GM23338 (cell line): ENCODE measurements at regions not wholly inside any gene's neighbourhood (a gene's known extent, or its start where the extent isn't known, plus 50 kb on each side); places are given as distances from the start of the nearest gene placed in this dataset.

Experiments
- ATAC-seq: fragments of 200-7000 bp; cut with Tn5 transposase; 3 replicates; pipeline ENCODE4 v1.9.1; 2020
- DNase-seq: peaks from one replicate; pipeline ENCODE4 v3.0.0-alpha.2; 2015; ENCODE audit warnings: low spot score
- H2AFZ ChIP-seq: fragments of 200-600 bp; sonication (generic); 2 replicates; pipeline ENCODE4 v1.8.0; 2016; ENCODE audit warnings: antibody characterized with exemption, mild to moderate bottlenecking, moderate library complexity
- H3F3A ChIP-seq: fragments of 200-600 bp; sonication (generic); replicated peaks from 2 replicates; pipeline ENCODE4 v1.8.0; 2017; ENCODE audit warnings: antibody characterized with exemption, mixed run types, low read depth
- H3K27ac ChIP-seq: fragments of 200-600 bp; sonication (generic); 2 replicates; pipeline ENCODE4 v1.6.1; 2016; ENCODE audit warnings: low read depth
- H3K27me3 ChIP-seq: fragments of 200-600 bp; sonication (generic); 2 replicates; pipeline ENCODE4 v1.8.0; 2016; ENCODE audit warnings: mild to moderate bottlenecking, mixed run types, moderate library complexity; ENCODE audit not compliant: insufficient read depth
- H3K36me3 ChIP-seq: fragments of 200-600 bp; sonication (generic); 2 replicates; pipeline ENCODE4 v1.8.0; 2016; ENCODE audit warnings: mild to moderate bottlenecking; ENCODE audit not compliant: insufficient read depth
- H3K4me1 ChIP-seq: fragments of 200-600 bp; sonication (generic); 2 replicates; pipeline ENCODE4 v1.8.0; 2016; ENCODE audit warnings: mild to moderate bottlenecking, moderate library complexity; ENCODE audit not compliant: insufficient read depth
- H3K4me2 ChIP-seq: fragments of 200-600 bp; sonication (generic); 2 replicates; pipeline ENCODE4 v1.7.1; 2017; ENCODE audit warnings: mixed run types
- H3K4me3 ChIP-seq: fragments of 200-600 bp; sonication (generic); 2 replicates; pipeline ENCODE4 v1.6.1; 2016; ENCODE audit warnings: mixed run types
- H3K79me2 ChIP-seq: fragments of 200-600 bp; sonication (generic); replicated peaks from 2 replicates; pipeline ENCODE4 v1.8.0; 2017; ENCODE audit warnings: mild to moderate bottlenecking; ENCODE audit not compliant: insufficient read depth
- H3K9me2 ChIP-seq: fragments of 200-600 bp; sonication (generic); 2 replicates; pipeline ENCODE4 v1.8.0; 2017; ENCODE audit not compliant: insufficient read depth
- H4K20me1 ChIP-seq: fragments of 200-600 bp; sonication (generic); replicated peaks from 2 replicates; pipeline ENCODE4 v1.8.0; 2017; ENCODE audit warnings: mild to moderate bottlenecking; ENCODE audit not compliant: insufficient read depth
- H3K27ac Mint-ChIP-seq: 2 replicates; pipeline ENCODE4 v1.8.0; 2020; ENCODE audit warnings: inconsistent platforms, mild to moderate bottlenecking, moderate library complexity, mixed read lengths
- H3K27me3 Mint-ChIP-seq: 3 replicates; pipeline ENCODE4 v1.8.0; 2022; ENCODE audit warnings: low read depth, mild to moderate bottlenecking, moderate library complexity, mixed read lengths, inconsistent platforms; ENCODE audit not compliant: insufficient read depth, poor library complexity
- H3K36me3 Mint-ChIP-seq: 3 replicates; pipeline ENCODE4 v1.8.0; 2021; ENCODE audit warnings: low read depth, mild to moderate bottlenecking, inconsistent platforms, moderate library complexity, mixed read lengths
- H3K4me1 Mint-ChIP-seq: 3 replicates; pipeline ENCODE4 v1.8.0; 2020; ENCODE audit warnings: mild to moderate bottlenecking, inconsistent platforms, mixed read lengths
- H3K4me3 Mint-ChIP-seq: 3 replicates; pipeline ENCODE4 v1.8.0; 2021; ENCODE audit warnings: moderate library complexity, mild to moderate bottlenecking, inconsistent platforms, mixed read lengths
- H3K9me3 Mint-ChIP-seq: 3 replicates; pipeline ENCODE4 v1.8.0; 2020; ENCODE audit warnings: moderate library complexity, mild to moderate bottlenecking, inconsistent platforms, mixed read lengths
- CREB1 ChIP-seq: fragments of 250-450 bp; sonication (Bioruptor Pico); IDR thresholded peaks from 2 replicates; pipeline ENCODE4 v1.5.0; 2020; ENCODE audit warnings: low read depth, mild to moderate bottlenecking, moderate library complexity
- EZH2 ChIP-seq: fragments of 200-600 bp; sonication (generic); IDR thresholded peaks from one replicate; pipeline ENCODE4 v1.8.0; 2017; ENCODE audit warnings: antibody characterized with exemption, mild to moderate bottlenecking, low read depth; ENCODE audit not compliant: unreplicated experiment
- EZH2phosphoT487 ChIP-seq: fragments of 200-600 bp; sonication (generic); IDR thresholded peaks from one replicate; pipeline ENCODE4 v1.8.1; 2018; ENCODE audit warnings: antibody characterized with exemption; ENCODE audit not compliant: unreplicated experiment
- JUNB ChIP-seq: IDR thresholded peaks from one replicate; pipeline ENCODE4 v1.6.1; 2016; ENCODE audit warnings: antibody characterized with exemption; ENCODE audit not compliant: unreplicated experiment
- NANOG ChIP-seq: IDR thresholded peaks from 2 replicates; pipeline ENCODE4 v1.6.1; 2016; ENCODE audit warnings: antibody characterized with exemption, borderline replicate concordance
- POLR2AphosphoS5 ChIP-seq: IDR thresholded peaks from 2 replicates; pipeline ENCODE4 v1.6.1; 2016; ENCODE audit warnings: antibody characterized with exemption, low read depth
- STAT1 ChIP-seq: IDR thresholded peaks from one replicate; pipeline ENCODE4 v1.6.1; 2016; ENCODE audit warnings: antibody characterized with exemption; ENCODE audit not compliant: unreplicated experiment
- ZNF114 ChIP-seq: fragments of 250-450 bp; sonication (Bioruptor Pico); IDR thresholded peaks from 2 replicates; pipeline ENCODE4 v1.5.0; 2020; ENCODE audit warnings: mild to moderate bottlenecking, moderate library complexity
- ZNF331 ChIP-seq: fragments of 250-450 bp; sonication (Bioruptor Pico); IDR thresholded peaks from 2 replicates; pipeline ENCODE4 v1.5.0; 2020; ENCODE audit warnings: low read depth, mild to moderate bottlenecking, moderate library complexity
- TF ChIP-seq, protein P1 (sequence below): IDR thresholded peaks from 2 replicates; pipeline ENCODE4 v1.6.1; 2016; ENCODE audit warnings: antibody characterized with exemption
- TF ChIP-seq, protein P2 (sequence below), 2 experiments: fragments of 200-600 bp in 1 of 2; sonication (generic) in 1 of 2; conservative IDR thresholded peaks; 2 replicates each; pipeline versions ENCODE4 v1.5.1 to v1.6.1; 2016 to 2017; ENCODE audit warnings: antibody characterized with exemption in 2 of 2, low read depth in 2 of 2, mild to moderate bottlenecking in 2 of 2, moderate library complexity in 1 of 2
- TF ChIP-seq, protein P3 (sequence below): fragments of 250-450 bp; sonication (Bioruptor Pico); IDR thresholded peaks from 2 replicates; pipeline ENCODE4 v1.5.0; 2020; ENCODE audit warnings: mild to moderate bottlenecking, moderate library complexity
- TF ChIP-seq, protein P4 (sequence below): IDR thresholded peaks from one replicate; pipeline ENCODE4 v1.6.1; 2018; ENCODE audit warnings: antibody characterized with exemption; ENCODE audit not compliant: unreplicated experiment

DNA sequence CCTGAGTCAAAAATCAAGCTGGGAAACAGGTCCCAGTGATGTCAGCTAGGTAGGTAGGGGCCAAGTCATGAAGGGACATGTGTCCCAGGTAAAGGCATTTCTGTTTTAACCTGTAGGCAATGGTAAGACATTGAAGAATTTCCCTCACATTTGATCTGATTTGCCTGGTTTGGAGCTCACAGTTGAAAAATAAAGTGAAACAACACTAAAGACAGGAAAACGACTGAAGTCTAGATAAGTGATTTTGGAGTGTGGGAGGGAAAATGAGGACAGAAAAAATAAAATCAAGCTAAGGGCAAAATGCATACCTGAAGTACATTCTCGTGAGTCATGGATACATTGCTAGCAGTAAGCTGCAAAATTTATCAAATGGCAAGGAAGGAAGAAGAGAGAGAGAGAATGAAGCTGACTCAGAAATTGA, 169.9 kb downstream of the SKIDA1 start:
- H3F3A ChIP-seq, result 0 out of 2 replicates have a peak, but pooled peaks cover under 1% of the 10 kb centered on the region
- H3K27ac Mint-ChIP-seq, result no peak overlapping the region
- no peak overlapping the region for H3K27ac ChIP-seq
- peak overlapping the region; percentile 52; the same call in 1 of the 2 replicates for H2AFZ ChIP-seq
- H3K27me3 Mint-ChIP-seq, result no peaks in the 10 kb centered on the region
- H3K36me3 Mint-ChIP-seq, result peaks cover 8% of the 10 kb centered on the region; the same call in 2 of the 3 replicates
- H3K27me3 ChIP-seq, result no peaks in the 10 kb centered on the region
- no peak for DNase-seq
- TF ChIP-seq EZH2 (no peak), ZNF331 (no peak), ZNF114 (CRISPR knock-in tag) (no peak), NANOG (no peak), POLR2AphosphoS5 (no peak), STAT1 (no peak), JUNB (no peak), EZH2phosphoT487 (no peak), CREB1 (no peak)
- TF ChIP-seq, protein P1, sequence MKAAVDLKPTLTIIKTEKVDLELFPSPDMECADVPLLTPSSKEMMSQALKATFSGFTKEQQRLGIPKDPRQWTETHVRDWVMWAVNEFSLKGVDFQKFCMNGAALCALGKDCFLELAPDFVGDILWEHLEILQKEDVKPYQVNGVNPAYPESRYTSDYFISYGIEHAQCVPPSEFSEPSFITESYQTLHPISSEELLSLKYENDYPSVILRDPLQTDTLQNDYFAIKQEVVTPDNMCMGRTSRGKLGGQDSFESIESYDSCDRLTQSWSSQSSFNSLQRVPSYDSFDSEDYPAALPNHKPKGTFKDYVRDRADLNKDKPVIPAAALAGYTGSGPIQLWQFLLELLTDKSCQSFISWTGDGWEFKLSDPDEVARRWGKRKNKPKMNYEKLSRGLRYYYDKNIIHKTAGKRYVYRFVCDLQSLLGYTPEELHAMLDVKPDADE, result no peak
- TF ChIP-seq, protein P2, sequence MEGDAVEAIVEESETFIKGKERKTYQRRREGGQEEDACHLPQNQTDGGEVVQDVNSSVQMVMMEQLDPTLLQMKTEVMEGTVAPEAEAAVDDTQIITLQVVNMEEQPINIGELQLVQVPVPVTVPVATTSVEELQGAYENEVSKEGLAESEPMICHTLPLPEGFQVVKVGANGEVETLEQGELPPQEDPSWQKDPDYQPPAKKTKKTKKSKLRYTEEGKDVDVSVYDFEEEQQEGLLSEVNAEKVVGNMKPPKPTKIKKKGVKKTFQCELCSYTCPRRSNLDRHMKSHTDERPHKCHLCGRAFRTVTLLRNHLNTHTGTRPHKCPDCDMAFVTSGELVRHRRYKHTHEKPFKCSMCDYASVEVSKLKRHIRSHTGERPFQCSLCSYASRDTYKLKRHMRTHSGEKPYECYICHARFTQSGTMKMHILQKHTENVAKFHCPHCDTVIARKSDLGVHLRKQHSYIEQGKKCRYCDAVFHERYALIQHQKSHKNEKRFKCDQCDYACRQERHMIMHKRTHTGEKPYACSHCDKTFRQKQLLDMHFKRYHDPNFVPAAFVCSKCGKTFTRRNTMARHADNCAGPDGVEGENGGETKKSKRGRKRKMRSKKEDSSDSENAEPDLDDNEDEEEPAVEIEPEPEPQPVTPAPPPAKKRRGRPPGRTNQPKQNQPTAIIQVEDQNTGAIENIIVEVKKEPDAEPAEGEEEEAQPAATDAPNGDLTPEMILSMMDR (conservative IDR thresholded peaks at IDR 0.05; ENCODE audit: low read depth in 2 of 2), result no peak
- TF ChIP-seq, protein P3, sequence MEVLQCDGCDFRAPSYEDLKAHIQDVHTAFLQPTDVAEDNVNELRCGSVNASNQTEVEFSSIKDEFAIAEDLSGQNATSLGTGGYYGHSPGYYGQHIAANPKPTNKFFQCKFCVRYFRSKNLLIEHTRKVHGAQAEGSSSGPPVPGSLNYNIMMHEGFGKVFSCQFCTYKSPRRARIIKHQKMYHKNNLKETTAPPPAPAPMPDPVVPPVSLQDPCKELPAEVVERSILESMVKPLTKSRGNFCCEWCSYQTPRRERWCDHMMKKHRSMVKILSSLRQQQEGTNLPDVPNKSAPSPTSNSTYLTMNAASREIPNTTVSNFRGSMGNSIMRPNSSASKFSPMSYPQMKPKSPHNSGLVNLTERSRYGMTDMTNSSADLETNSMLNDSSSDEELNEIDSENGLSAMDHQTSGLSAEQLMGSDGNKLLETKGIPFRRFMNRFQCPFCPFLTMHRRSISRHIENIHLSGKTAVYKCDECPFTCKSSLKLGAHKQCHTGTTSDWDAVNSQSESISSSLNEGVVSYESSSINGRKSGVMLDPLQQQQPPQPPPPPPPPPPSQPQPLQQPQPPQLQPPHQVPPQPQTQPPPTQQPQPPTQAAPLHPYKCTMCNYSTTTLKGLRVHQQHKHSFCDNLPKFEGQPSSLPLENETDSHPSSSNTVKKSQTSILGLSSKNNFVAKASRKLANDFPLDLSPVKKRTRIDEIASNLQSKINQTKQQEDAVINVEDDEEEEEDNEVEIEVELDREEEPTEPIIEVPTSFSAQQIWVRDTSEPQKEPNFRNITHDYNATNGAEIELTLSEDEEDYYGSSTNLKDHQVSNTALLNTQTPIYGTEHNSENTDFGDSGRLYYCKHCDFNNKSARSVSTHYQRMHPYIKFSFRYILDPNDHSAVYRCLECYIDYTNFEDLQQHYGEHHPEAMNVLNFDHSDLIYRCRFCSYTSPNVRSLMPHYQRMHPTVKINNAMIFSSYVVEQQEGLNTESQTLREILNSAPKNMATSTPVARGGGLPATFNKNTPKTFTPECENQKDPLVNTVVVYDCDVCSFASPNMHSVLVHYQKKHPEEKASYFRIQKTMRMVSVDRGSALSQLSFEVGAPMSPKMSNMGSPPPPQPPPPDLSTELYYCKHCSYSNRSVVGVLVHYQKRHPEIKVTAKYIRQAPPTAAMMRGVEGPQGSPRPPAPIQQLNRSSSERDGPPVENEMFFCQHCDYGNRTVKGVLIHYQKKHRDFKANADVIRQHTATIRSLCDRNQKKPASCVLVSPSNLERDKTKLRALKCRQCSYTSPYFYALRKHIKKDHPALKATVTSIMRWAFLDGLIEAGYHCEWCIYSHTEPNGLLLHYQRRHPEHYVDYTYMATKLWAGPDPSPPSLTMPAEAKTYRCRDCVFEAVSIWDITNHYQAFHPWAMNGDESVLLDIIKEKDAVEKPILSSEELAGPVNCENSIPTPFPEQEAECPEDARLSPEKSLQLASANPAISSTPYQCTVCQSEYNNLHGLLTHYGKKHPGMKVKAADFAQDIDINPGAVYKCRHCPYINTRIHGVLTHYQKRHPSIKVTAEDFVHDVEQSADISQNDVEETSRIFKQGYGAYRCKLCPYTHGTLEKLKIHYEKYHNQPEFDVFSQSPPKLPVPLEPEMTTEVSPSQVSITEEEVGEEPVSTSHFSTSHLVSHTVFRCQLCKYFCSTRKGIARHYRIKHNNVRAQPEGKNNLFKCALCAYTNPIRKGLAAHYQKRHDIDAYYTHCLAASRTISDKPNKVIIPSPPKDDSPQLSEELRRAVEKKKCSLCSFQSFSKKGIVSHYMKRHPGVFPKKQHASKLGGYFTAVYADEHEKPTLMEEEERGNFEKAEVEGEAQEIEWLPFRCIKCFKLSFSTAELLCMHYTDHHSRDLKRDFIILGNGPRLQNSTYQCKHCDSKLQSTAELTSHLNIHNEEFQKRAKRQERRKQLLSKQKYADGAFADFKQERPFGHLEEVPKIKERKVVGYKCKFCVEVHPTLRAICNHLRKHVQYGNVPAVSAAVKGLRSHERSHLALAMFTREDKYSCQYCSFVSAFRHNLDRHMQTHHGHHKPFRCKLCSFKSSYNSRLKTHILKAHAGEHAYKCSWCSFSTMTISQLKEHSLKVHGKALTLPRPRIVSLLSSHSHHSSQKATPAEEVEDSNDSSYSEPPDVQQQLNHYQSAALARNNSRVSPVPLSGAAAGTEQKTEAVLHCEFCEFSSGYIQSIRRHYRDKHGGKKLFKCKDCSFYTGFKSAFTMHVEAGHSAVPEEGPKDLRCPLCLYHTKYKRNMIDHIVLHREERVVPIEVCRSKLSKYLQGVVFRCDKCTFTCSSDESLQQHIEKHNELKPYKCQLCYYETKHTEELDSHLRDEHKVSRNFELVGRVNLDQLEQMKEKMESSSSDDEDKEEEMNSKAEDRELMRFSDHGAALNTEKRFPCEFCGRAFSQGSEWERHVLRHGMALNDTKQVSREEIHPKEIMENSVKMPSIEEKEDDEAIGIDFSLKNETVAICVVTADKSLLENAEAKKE (CRISPR knock-in tag), result no peak
- TF ChIP-seq, protein P4, sequence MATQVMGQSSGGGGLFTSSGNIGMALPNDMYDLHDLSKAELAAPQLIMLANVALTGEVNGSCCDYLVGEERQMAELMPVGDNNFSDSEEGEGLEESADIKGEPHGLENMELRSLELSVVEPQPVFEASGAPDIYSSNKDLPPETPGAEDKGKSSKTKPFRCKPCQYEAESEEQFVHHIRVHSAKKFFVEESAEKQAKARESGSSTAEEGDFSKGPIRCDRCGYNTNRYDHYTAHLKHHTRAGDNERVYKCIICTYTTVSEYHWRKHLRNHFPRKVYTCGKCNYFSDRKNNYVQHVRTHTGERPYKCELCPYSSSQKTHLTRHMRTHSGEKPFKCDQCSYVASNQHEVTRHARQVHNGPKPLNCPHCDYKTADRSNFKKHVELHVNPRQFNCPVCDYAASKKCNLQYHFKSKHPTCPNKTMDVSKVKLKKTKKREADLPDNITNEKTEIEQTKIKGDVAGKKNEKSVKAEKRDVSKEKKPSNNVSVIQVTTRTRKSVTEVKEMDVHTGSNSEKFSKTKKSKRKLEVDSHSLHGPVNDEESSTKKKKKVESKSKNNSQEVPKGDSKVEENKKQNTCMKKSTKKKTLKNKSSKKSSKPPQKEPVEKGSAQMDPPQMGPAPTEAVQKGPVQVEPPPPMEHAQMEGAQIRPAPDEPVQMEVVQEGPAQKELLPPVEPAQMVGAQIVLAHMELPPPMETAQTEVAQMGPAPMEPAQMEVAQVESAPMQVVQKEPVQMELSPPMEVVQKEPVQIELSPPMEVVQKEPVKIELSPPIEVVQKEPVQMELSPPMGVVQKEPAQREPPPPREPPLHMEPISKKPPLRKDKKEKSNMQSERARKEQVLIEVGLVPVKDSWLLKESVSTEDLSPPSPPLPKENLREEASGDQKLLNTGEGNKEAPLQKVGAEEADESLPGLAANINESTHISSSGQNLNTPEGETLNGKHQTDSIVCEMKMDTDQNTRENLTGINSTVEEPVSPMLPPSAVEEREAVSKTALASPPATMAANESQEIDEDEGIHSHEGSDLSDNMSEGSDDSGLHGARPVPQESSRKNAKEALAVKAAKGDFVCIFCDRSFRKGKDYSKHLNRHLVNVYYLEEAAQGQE, result no peak
- H3K9me3 Mint-ChIP-seq, result peaks cover 6% of the 10 kb centered on the region; the same call in 2 of the 3 replicates
- H3K4me1 Mint-ChIP-seq, result peaks cover under 1% of the 10 kb centered on the region; the same call in 1 of the 3 replicates
- no peaks in the 10 kb centered on the region for H3K4me1 ChIP-seq
- H4K20me1 ChIP-seq, result no peaks in the 10 kb centered on the region
- no peaks in the 10 kb centered on the region for H3K9me2 ChIP-seq
- H3K36me3 ChIP-seq, result no peaks in the 10 kb centered on the region
- H3K4me3 ChIP-seq, result no peak overlapping the region
- no peak overlapping the region for H3K4me3 Mint-ChIP-seq
- no peaks in the 10 kb centered on the region for H3K79me2 ChIP-seq
- ATAC-seq, result no peak
- H3K4me2 ChIP-seq, result no peak overlapping the region
